GM12878 (cell line): ENCODE measurements at regions not wholly inside any gene's neighbourhood (a gene's known extent, or its start where the extent isn't known, plus 50 kb on each side); places are given as distances from the start of the nearest gene placed in this dataset.

Experiments
- CTCF ChIP-seq, 3 experiments: IDR thresholded peaks in 2 of 3; conservative IDR thresholded peaks in 1 of 3; 2 replicates each; pipeline ENCODE4 v1.5.1; 2011; ENCODE audit warnings: low read depth in 3 of 3, low read length in 3 of 3, mild to moderate bottlenecking in 3 of 3, control low read depth in 2 of 3, moderate library complexity in 2 of 3, inconsistent platforms in 1 of 3, mixed read lengths in 1 of 3; ENCODE audit not compliant: control insufficient read depth in 2 of 3, insufficient read depth in 1 of 3; ENCODE audit errors: extremely low read depth in 1 of 3
- MXI1 ChIP-seq: fragments of 150-350 bp; IDR thresholded peaks from 2 replicates; pipeline ENCODE4 v1.6.1; 2011; ENCODE audit warnings: low read depth, mild to moderate bottlenecking, inconsistent platforms, low read length, improper control_type of control experiment

DNA sequence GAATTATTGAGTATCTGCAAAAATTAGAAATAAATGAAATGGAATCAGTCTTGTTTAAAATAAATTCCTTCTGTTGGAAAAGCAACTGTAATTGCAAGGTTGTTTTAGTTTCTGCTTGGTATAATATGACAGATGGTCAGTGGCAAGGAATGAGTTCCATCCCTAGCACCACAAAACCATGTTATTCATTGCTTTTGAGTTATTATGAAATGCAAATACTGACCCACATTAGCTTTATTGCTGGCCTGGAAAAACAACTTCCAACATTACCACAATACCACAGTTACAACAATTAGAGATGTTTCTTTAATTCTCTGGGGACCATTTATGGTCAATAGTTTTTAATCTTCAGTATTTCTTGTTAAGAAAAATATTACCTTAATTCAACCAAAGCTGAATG is 194.4 kb downstream of the TMA16 start:
- TF ChIP-seq MXI1 (no peak), CTCF (IDR thresholded peaks at IDR 0.05 in 2 of 3, conservative IDR thresholded peaks at IDR 0.05 in 1 of 3; ENCODE audit: control insufficient read depth in 2 of 3, extremely low read depth in 1 of 3, insufficient read depth in 1 of 3, low read depth in 3 of 3, low read length in 3 of 3) (no peak)
